Occipital lobe (tissue), 1 donor: ENCODE measurements at regions not wholly inside any gene's neighbourhood (a gene's known extent, or its start where the extent isn't known, plus 50 kb on each side); places are given as distances from the start of the nearest gene placed in this dataset.
"Not testable (repeated sequence)": the region's sequence is repeated elsewhere in the genome, so short reads cannot be mapped to it uniquely, and the experiment has no call there.

Source experiments
- DNase-seq: peaks from one replicate; lab custom pipeline; 2025; lab: John Stamatoyannopoulos, UW

DNA sequence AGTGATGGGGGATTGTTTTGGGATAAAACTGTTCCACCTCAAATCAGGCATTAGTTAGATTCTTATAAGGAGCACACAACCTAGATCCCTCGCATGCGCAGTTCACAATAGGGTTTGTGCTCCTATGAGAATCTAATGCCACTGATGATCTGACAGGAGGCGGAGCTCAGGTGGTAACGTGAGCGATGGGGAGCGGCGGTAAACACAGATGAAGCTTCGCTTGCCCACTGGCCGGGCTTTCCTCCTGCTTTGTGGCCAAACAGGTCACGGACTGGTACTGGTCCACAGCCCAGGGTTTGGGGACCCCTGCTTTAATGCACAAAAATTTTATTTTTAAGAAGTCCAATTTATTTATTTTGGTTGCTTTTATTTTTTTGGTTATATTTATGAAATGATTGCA, 238.8 kb downstream of the AACS start:
- no peak for DNase-seq

DNA sequence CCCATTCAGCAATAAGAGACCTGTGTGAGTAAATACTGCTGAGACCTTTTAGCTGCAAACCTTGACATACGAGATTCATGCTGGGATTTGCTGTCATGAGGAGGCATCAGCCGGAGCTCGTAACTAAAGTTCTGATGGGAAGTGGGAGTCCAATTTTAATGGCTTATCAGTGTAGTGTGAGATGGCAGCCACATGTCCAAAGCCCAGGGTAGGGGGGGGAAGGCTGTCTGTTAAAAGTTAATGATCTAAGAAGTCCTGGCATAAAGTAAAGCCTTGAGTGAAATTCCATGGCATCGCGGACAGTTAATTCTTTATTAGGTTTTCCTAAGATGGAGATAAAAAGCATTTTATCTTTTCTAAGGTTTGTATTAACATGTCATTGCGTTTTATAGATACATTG, 240.0 kb downstream of the AACS start:
- DNase-seq, result no peak

- no peak for DNase-seq
Measured at GRCh38 chr12:125310461-125310860, 245.2 kb downstream of the AACS start.

- DNase-seq, result no peak
Measured at GRCh38 chr12:125311050-125311449, 245.8 kb downstream of the AACS start.

DNA sequence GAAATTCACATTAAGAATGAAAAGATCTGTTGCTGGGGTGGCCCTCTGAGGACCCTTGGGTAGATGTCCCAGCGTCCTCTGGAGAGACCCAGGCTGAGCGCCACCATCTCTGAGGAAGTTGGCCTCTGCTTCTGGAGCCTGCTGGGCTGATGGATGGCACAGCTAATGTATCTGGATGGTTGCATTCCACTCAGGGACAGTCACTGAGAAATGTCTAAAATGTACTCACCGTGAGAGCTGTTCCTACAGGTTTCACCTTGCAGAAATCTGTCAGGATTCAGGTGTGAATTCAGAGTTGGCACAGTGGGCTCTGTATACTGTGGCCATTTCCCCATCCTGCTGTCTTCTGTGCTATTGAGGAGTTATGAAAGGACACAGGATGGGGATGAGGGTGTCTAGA, 247.2 kb downstream of the AACS start:
- no peak for DNase-seq

DNA sequence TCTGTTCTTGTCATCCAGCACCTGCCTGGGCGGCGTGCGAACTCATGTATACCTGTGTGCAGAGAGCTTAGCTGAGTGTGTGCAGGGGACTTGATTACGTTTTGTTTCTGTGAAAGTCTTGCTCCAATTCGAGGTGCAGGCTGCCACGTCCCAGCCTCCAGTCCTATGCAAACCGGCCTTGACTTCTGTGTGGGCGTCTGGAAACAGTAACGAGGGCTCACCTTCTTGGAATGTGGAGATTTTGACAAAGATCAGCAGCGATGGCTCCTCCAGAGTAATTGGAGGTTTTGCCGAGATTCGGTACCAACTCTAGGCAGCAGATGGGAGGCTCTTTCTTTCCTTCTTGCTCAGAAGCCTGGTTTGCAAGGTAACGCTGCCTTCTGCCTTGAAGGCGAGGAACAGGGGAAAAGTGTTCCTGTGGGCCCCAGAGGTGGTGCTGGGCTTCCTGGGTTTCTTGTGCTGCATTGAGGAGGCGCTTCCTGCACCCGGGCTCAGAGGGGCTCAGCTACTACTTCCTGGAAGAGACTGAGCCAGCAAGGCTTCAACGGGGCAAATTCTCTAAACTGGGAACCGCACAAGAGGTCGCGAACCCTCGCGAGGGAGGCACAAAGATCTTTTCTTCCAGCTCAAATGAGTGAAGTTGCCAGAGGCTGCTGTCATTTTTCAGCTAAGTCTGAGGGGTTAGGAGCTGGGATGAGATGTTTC, 249.0 kb downstream of the AACS start:
- no peak for DNase-seq

DNA sequence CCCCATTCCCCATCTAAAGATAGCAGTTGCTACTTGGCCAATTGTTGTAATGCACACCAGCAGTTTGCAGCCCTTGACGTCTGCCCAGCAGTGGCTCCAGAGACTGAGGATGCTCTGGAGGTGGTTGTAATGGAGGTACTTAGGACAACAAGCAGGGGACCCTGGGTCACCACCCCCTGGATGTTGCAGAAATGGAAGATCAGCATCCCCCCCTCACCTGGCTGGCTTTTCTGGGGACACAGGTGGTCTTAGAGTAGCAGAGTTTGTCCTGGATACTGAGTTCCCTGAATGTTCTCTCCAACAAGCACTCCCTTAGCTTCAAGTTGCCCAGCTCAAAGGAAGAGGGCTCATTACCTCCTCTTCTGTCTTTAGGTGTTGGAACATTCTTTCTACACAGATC, 250.5 kb downstream of the AACS start:
- DNase-seq, result no peak

DNA sequence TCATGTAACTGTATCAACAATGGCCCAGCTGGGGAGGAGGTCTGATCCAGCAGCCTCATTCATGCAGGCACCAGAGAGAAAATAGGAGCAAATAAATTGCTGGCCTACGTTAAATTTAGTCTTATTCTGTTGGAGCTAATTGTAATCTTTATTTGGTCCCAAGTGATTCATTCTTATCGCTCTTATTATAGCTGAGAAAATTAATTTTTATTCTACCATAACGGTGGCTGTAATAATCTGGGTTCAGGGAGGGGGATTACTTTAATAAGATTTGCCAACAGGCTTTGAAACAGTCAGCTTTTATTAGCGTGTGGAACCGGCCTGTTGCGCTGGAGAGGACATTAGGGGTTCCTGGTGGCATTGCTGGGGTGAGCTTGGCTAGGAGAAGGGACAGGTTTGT, 254.9 kb downstream of the AACS start:
- DNase-seq, result no peak

GRCh38 chr12:125324861-125325490, 259.7 kb downstream of the AACS start:
- DNase-seq, result no peak

DNA sequence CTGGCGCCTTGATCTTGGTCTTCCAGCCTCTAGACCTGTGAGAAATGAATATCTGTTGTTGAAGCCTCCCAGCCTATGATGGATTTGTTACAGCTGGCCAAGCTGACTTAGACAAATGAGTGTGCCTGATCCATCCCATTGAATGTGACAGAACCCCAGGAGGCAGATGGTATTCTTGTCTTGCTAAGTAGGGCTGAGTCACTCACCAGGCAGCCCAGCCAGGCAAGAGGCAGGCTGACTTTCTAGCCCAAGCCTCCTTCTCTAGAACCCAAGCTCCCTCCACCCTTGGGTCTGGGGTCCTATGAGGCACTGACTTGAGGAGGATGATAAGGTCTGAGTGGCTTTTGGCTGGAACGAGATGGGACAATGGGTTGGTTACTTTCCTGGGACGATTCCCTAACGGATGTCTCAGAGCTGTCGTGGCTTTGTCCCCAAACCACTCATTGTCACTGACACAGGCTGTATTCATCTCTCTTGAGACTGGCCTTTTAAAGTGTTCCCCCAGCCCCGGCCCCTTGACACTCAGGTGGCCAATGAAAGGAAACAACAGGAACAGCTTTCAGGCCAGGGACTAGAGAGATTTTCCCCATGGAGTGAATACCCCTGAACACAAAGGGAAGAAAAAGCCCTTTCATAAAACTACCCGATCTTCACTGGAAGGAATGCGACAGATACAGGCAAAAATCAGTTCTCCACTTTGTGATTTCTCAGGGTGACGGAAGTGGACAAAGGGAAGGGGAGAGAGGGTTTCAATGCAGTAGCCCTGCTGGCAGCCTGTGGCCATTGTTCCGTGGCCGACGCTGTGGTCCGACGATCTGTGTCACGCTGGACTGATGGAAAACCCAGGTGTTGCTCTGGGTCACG, 264.2 kb downstream of the AACS start:
- peak; percentile 17 for DNase-seq

DNA sequence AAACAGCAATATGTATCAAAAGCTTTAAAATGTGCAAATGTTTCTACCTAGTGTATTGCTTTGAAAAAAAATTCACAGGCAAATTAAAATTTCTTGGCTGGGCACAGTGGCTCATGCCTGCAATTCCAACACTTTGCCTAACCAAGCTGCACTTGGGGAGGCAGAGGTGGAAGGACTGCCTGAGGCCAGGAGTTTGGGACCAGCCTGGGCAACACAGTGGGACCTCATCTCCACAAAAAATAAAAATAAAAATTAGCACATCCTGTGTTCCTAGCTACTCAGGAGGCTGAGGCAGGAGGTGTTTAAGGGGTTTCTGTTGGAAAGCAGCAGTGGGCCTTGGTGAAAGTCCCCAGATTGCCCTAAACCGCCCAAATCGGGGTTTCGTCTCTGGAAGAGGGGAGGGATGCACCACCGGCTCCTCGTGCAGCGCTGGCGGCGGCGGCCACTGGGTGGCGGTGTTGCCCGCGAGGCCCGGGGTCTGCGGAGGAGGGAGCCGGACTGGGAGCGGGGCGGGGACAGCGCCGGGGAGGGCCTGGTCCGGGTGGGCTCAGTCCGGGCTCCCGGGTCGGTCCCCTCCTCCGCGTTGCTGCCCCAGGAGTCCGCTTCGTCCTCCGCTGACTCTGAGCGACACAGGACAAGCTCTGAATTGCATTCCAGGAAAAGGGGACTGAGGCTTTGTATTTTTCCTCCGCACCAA, 265.6 kb downstream of the AACS start:
- DNase-seq, result peak; percentile 75

DNA sequence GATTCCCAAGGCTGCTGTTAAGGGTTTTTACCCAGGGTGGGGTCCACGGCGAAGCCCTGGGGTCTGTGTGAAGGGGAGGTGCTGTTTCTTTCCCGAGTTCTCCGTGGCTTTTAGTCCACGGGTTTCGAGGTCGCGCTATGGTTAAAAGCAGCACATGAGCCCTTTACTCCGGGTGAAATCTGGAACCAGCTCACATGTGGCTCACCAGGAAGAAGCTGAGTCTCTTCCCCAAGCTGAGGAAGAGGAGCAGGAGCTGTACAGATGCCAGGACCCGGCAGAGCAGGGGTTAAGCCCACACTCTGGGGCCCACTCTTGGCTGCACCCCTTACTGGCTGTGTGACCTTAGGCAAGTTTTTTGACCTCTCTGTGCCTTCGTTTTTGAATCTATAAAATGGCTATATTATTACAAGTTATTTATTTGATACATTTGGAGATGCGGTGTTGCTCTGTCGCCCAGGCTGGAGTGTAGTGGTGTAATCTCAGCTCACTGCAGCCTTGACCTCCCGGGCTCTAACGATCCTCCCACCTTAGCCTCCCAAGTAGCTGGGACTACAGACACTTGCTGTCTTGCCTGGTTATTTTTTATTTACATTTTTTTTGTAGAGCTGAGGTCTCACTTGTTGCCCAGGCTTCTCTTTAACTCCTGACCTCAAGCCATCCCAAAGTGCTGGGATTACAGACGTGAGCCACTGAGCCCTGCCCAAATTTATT, 266.3 kb downstream of the AACS start:
- no peak for DNase-seq

DNA sequence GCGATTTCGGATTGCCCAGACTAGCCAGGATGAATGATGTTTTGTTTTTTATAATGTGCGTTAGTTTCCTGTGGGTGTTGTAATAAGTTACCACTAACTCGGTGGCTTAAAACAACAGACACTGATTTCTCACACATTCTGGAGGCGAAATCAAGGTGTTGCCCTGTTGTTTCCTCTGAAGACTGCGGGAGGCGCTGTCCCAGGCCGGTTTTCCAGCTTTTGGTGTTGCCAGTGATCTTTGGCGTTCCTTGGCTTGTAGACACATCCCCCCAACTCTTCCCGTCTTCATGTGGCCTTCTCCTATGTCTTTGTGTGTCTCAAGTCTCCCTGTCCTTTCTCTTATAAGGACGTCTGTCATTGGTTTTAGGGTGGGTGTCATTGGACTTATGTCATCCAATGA, 267.7 kb downstream of the AACS start:
- no peak for DNase-seq

- no peak for DNase-seq
Measured at GRCh38 chr12:125336246-125336645, 271.0 kb downstream of the AACS start.

DNA sequence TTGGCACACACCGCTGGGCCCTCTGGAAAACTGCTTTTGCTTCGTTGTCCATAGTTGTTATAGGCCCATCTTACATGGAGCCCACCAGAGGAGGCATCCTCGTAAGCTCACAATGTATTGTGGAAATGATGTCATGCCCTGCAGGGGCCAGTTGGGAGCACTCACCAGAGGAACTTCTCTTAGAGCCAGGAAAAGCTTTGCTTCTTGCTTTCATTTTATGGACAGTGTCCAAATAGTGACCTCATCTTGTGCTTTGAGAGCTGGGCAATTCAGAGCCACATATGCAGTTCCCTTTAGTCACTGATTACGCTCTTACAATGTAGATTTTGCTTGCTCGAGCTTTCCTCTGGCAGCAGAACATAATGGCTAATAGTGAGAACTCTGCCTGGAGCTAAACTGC, 275.6 kb downstream of the AACS start:
- peak; percentile 28 for DNase-seq

DNA sequence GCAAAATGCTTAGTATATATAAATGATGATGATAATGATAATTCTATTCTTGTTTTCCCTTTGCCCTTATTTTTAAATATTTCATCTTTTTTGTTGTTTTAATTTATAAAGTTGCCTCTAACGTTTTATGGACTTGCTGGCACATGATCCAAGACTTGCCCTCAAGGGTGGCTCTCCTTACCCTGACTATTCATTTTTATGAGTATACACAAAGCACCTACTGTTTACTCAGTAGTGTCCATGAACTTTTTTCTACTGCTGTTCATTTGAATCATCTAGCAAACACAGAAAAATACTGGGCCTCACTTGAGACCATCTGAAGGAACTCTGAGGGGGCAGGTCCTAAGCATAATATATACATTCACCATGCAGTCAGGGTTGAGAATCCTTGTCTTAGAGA, 276.2 kb downstream of the AACS start:
- DNase-seq, result no peak

- DNase-seq, result no peak
Measured at GRCh38 chr12:125343649-125344048, 278.4 kb downstream of the AACS start.

GRCh38 chr12:125346362-125346761, 281.1 kb downstream of the AACS start:
- DNase-seq, result peak; percentile 14

DNA sequence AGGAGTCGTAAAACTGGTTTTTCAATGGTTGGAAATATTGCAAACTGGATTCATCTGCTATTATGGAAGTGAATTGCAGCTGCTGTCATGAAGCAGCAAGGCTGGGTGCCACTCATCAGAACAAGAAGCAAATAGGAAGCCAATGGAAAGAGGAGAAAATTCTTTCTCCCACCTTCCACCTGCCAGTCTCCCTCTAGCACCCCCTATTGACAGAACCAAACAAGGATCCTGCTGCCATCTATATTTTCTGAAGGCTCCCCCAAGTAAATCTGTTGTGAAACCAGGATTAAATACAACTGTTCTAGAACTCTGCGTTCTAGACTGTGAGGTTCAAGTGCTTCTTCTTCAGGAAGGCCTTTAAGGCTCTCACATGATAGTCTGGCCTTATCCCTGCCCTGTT, 286.6 kb downstream of the AACS start:
- DNase-seq, result no peak

DNA sequence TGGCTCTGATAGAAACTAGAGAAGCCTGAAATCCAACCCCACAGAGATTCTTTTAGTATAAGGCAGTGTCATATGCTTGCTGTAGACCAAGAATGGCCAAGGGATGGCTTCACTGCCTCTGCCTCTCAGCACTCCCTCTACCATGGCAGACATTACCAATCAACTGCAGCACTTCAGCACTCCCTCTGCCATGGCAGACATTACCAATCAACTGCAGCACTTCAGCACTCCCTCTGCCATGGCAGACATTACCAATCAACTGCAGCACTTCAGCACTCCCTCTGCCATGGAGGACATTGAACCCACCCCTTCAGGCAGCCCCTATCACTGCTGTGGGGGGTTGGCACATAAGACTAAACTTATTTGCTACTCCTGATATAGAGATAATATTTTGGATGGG, 287.8 kb downstream of the AACS start:
- not testable (repeated sequence) for DNase-seq

- no peak for DNase-seq
Measured at GRCh38 chr12:125353871-125354270, 288.6 kb downstream of the AACS start.
